HK-2 (cell line): ENCODE measurements at regions not wholly inside any gene's neighbourhood (a gene's known extent, or its start where the extent isn't known, plus 50 kb on each side); places are given as distances from the start of the nearest gene placed in this dataset.

Experiments
- DNase-seq: peaks from one replicate; pipeline ENCODE4 v3.0.0-alpha.2; 2018; ENCODE audit not compliant: unreplicated experiment

- no peak for DNase-seq
These were observed 278.1 kb upstream of the CD180 start for GRCh38 chr5:67474597-67475238.

GRCh38 chr5:67467110-67467509 lies 270.5 kb upstream of the CD180 start:
- DNase-seq: no peak

GRCh38 chr5:67465537-67466207 lies 269.1 kb upstream of the CD180 start:
- no peak for DNase-seq

- no peak for DNase-seq
These were observed 265.5 kb upstream of the CD180 start for GRCh38 chr5:67462147-67462546.

GRCh38 chr5:67459253-67459652 lies 262.7 kb upstream of the CD180 start:
- no peak for DNase-seq

- DNase-seq: no peak
These were observed 259.4 kb upstream of the CD180 start for GRCh38 chr5:67455970-67456369.

GRCh38 chr5:67454957-67455561 lies 258.5 kb upstream of the CD180 start:
- no peak for DNase-seq

- DNase-seq: no peak
These were observed 256.7 kb upstream of the CD180 start for GRCh38 chr5:67453111-67453905.

- no peak for DNase-seq
These were observed 255.2 kb upstream of the CD180 start for GRCh38 chr5:67451640-67452279.

GRCh38 chr5:67447732-67448131 lies 251.1 kb upstream of the CD180 start:
- no peak for DNase-seq

GRCh38 chr5:67437905-67438845 lies 241.6 kb upstream of the CD180 start:
- no peak for DNase-seq

GRCh38 chr5:67435032-67435431 lies 238.4 kb upstream of the CD180 start:
- no peak for DNase-seq

- DNase-seq: no peak
These were observed 237.9 kb upstream of the CD180 start for GRCh38 chr5:67434466-67434865.

GRCh38 chr5:67432606-67433005 lies 236.0 kb upstream of the CD180 start:
- DNase-seq: no peak

GRCh38 chr5:67431191-67431590 lies 234.6 kb upstream of the CD180 start:
- DNase-seq: no peak

- no peak for DNase-seq
These were observed 231.3 kb upstream of the CD180 start for GRCh38 chr5:67427850-67428298.

- no peak for DNase-seq
These were observed 230.6 kb upstream of the CD180 start for GRCh38 chr5:67426961-67427849.

- no peak for DNase-seq
These were observed 228.9 kb upstream of the CD180 start for GRCh38 chr5:67425514-67425913.

- DNase-seq: no peak
These were observed 221.2 kb upstream of the CD180 start for GRCh38 chr5:67417839-67418238.

GRCh38 chr5:67416986-67417385 lies 220.4 kb upstream of the CD180 start:
- DNase-seq: no peak
